Activated CD4-positive, CD25-positive, alpha-beta regulatory T cell treated with anti-CD3 and anti-CD28 coated beads, Interleukin-2, amount 50 U/mL, for 16 hours (primary cell): ENCODE measurements at regions not wholly inside any gene's neighbourhood (a gene's known extent, or its start where the extent isn't known, plus 50 kb on each side); places are given as distances from the start of the nearest gene placed in this dataset.
"Not testable (repeated sequence)": the region's sequence is repeated elsewhere in the genome, so short reads cannot be mapped to it uniquely, and the experiment has no call there.

Experiments used
- DNase-seq: peaks from one replicate; pipeline ENCODE4 v3.0.0-alpha.2; 2020; ENCODE audit warnings: low read depth, low spot score

GRCh38 chr3:187997946-187998561, 155.9 kb upstream of the LPP start:
- DNase-seq = no peak

- DNase-seq = no peak
Observed at GRCh38 chr3:187998611-187999010, 155.3 kb upstream of the LPP start.

GRCh38 chr3:187999821-188000220, 154.1 kb upstream of the LPP start:
- DNase-seq = no peak

GRCh38 chr3:188000361-188000861, 153.5 kb upstream of the LPP start:
- DNase-seq = no peak

- DNase-seq = no peak
Observed at GRCh38 chr3:188001093-188001492, 152.9 kb upstream of the LPP start.

- DNase-seq = no peak
Observed at GRCh38 chr3:188001926-188002325, 152.0 kb upstream of the LPP start.

- no peak for DNase-seq
Observed at GRCh38 chr3:188002626-188003138, 151.3 kb upstream of the LPP start.

- no peak for DNase-seq
Observed at GRCh38 chr3:188003188-188004171, 150.5 kb upstream of the LPP start.

- no peak for DNase-seq
Observed at GRCh38 chr3:188006726-188007393, 147.1 kb upstream of the LPP start.

- no peak for DNase-seq
Observed at GRCh38 chr3:188007897-188008296, 146.1 kb upstream of the LPP start.

- DNase-seq = no peak
Observed at GRCh38 chr3:188008582-188009213, 145.3 kb upstream of the LPP start.

- no peak for DNase-seq
Observed at GRCh38 chr3:188010478-188010877, 143.5 kb upstream of the LPP start.

GRCh38 chr3:188019727-188020126, 134.2 kb upstream of the LPP start:
- DNase-seq = no peak

- DNase-seq = no peak
Observed at GRCh38 chr3:188021041-188021440, 132.9 kb upstream of the LPP start.

GRCh38 chr3:188021502-188022040, 132.4 kb upstream of the LPP start:
- no peak for DNase-seq

- not testable (repeated sequence) for DNase-seq
Observed at GRCh38 chr3:188022902-188023301, 131.1 kb upstream of the LPP start.

GRCh38 chr3:188025555-188025954, 128.4 kb upstream of the LPP start:
- no peak for DNase-seq

- DNase-seq = no peak
Observed at GRCh38 chr3:188026191-188026968, 127.6 kb upstream of the LPP start.

GRCh38 chr3:188031121-188031520, 122.8 kb upstream of the LPP start:
- no peak for DNase-seq

GRCh38 chr3:188034989-188035388, 119.0 kb upstream of the LPP start:
- DNase-seq = no peak
